Sigmoid colon (tissue), 4 donors: ENCODE measurements at regions not wholly inside any gene's neighbourhood (a gene's known extent, or its start where the extent isn't known, plus 50 kb on each side); places are given as distances from the start of the nearest gene placed in this dataset.
"Not testable (repeated sequence)": the region's sequence is repeated elsewhere in the genome, so short reads cannot be mapped to it uniquely, and the experiment has no call there.

Experiments used
- CTCF ChIP-seq, 4 experiments: fragments of 450-650 bp in 3 of 4; fragments of 200-600 bp in 1 of 4; IDR thresholded peaks; one replicate each; pipeline ENCODE4 v1.5.1; 2016 to 2019; ENCODE audit warnings: antibody characterized with exemption in 4 of 4, mild to moderate bottlenecking in 3 of 4, moderate library complexity in 2 of 4
- EP300 ChIP-seq, 4 donors: sonication (generic); formaldehyde crosslinking; IDR thresholded peaks; one replicate each; pipeline ENCODE4 v1.6.1; 2017; ENCODE audit warnings: antibody characterized with exemption in 4 of 4
- POLR2A ChIP-seq, 2 donors: fragments of 450-650 bp; IDR thresholded peaks; one replicate each; pipeline ENCODE4 v1.6.1; 2016; ENCODE audit warnings: antibody characterized with exemption in 2 of 2, mild to moderate bottlenecking in 2 of 2, moderate library complexity in 2 of 2
- POLR2AphosphoS5 ChIP-seq, 4 donors: sonication (generic); formaldehyde crosslinking; IDR thresholded peaks; one replicate each; pipeline ENCODE4 v1.6.1; 2017; ENCODE audit warnings: antibody characterized with exemption in 4 of 4

- not testable (repeated sequence) for TF ChIP-seq CTCF, EP300, POLR2A, POLR2AphosphoS5 (IDR thresholded peaks at IDR 0.05)
Measured at GRCh38 chr4:143790425-143790824, 90.0 kb upstream of the FREM3 start.
